Cardiac septum (tissue), 1 donor: ENCODE measurements at regions not wholly inside any gene's neighbourhood (a gene's known extent, or its start where the extent isn't known, plus 50 kb on each side); places are given as distances from the start of the nearest gene placed in this dataset.
"Not testable (repeated sequence)": the region's sequence is repeated elsewhere in the genome, so short reads cannot be mapped to it uniquely, and the experiment has no call there.

ENCODE experiments used
- DNase-seq: peaks from one replicate; pipeline ENCODE4 v3.0.0-alpha.2; 2020; ENCODE audit warnings: low spot score
- intact Hi-C: fragments of 100-400 bp; cut with DNase I; formaldehyde crosslinking; loops from one replicate; pipeline ENCODE4 v1.14.0; 2022
- donor health status: DM: no; HTN: no; CAD: no.

- no peak for DNase-seq
- intact Hi-C loops = no loop called here
These were observed 52.0 kb upstream of the FYN start for GRCh38 chr6:111925296-111925695.

- DNase-seq = no peak
- intact Hi-C loops = no loop called here
These were observed 53.6 kb upstream of the FYN start for GRCh38 chr6:111926731-111927302.

- intact Hi-C loops = no loop called here
- no peak for DNase-seq
These were observed 54.1 kb upstream of the FYN start for GRCh38 chr6:111927321-111927720.

GRCh38 chr6:111928139-111928538 is 54.9 kb upstream of the FYN start:
- no peak for DNase-seq

GRCh38 chr6:111934611-111935010 is 61.4 kb upstream of the FYN start:
- intact Hi-C loops, DNase-seq: not testable (repeated sequence)

More at GRCh38 chr6:111928139-111928538, 54.9 kb upstream of the FYN start:
- intact Hi-C loops = no loop called here

- DNase-seq = no peak
- intact Hi-C loops = no loop called here
These were observed 63.5 kb upstream of the FYN start for GRCh38 chr6:111936718-111937117.

- no peak for DNase-seq
- intact Hi-C loops = no loop called here
These were observed 65.5 kb upstream of the FYN start for GRCh38 chr6:111938710-111939109.

- intact Hi-C loops = no loop called here
- DNase-seq = no peak
These were observed 66.7 kb upstream of the FYN start for GRCh38 chr6:111939902-111940301.

GRCh38 chr6:111940801-111941200 is 67.5 kb upstream of the FYN start:
- intact Hi-C loops = no loop called here
- no peak for DNase-seq

- intact Hi-C loops = no loop called here
- no peak for DNase-seq
These were observed 68.6 kb upstream of the FYN start for GRCh38 chr6:111941686-111942330.

- intact Hi-C loops = no loop called here
These were observed 69.3 kb upstream of the FYN start for GRCh38 chr6:111942561-111942960.

GRCh38 chr6:111943266-111943665 is 70.0 kb upstream of the FYN start:
- intact Hi-C loops = no loop called here

More at GRCh38 chr6:111942561-111942960, 69.3 kb upstream of the FYN start:
- DNase-seq = no peak

GRCh38 chr6:111943726-111944125 is 70.5 kb upstream of the FYN start:
- DNase-seq = no peak
- intact Hi-C loops = no loop called here

More at GRCh38 chr6:111943266-111943665, 70.0 kb upstream of the FYN start:
- no peak for DNase-seq

- no peak for DNase-seq
- intact Hi-C loops = no loop called here
These were observed 71.3 kb upstream of the FYN start for GRCh38 chr6:111944541-111944940.

GRCh38 chr6:111949546-111949945 is 76.3 kb upstream of the FYN start:
- intact Hi-C loops = no loop called here

GRCh38 chr6:111949984-111950383 is 76.7 kb upstream of the FYN start:
- intact Hi-C loops, DNase-seq: not testable (repeated sequence)

More at GRCh38 chr6:111949546-111949945, 76.3 kb upstream of the FYN start:
- DNase-seq = no peak

GRCh38 chr6:111950661-111951496 is 77.6 kb upstream of the FYN start:
- intact Hi-C loops = no loop called here
- no peak for DNase-seq

GRCh38 chr6:111951497-111952085 is 78.3 kb upstream of the FYN start:
- no peak for DNase-seq

GRCh38 chr6:111952274-111952673 is 79.0 kb upstream of the FYN start:
- intact Hi-C loops = no loop called here
- no peak for DNase-seq

More at GRCh38 chr6:111951497-111952085, 78.3 kb upstream of the FYN start:
- intact Hi-C loops = no loop called here

- intact Hi-C loops = no loop called here
- no peak for DNase-seq
These were observed 79.7 kb upstream of the FYN start for GRCh38 chr6:111952821-111953540.
